ENCODE measurements at regions not wholly inside any gene's neighbourhood (a gene's known extent, or its start where the extent isn't known, plus 50 kb on each side); places are given as distances from the start of the nearest gene placed in this dataset.

DNA sequence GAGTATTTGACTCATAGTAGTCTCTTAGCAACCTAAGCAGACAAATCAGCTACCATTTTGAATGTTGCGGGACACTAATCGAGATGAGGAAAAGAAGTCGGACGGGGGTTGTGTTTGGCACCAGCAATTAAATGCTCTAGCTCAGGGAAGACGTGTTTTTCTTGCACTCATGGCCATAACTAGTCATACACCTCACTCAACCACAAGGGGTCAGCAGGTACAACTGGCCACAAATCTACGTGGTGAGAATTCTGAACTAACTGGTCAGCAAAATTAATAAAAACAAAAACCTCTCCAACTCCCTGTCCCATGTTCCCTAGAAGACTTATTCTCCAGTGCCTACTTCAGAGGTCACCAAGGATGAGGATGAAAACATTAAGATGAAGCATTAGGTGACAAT is 1467.8 kb downstream of the DPP10 start:
- TF ChIP-seq CTCF (IDR thresholded peaks at IDR 0.05; ENCODE audit: insufficient read depth, low read length, poor library complexity, severe bottlenecking) (no peak), EZH2phosphoT487 (conservative IDR thresholded peaks at IDR 0.05; ENCODE audit: low read length) (no peak)
